HEK293 (cell line): ENCODE measurements at regions not wholly inside any gene's neighbourhood (a gene's known extent, or its start where the extent isn't known, plus 50 kb on each side); places are given as distances from the start of the nearest gene placed in this dataset.
"Not testable (repeated sequence)": the region's sequence is repeated elsewhere in the genome, so short reads cannot be mapped to it uniquely, and the experiment has no call there.

Experiments
- CTCF ChIA-PET: fragments of 350-600 bp; formaldehyde crosslinking; extraction: SDS; loops from one replicate; lab custom pipeline; 2021; ENCODE audit warnings: antibody characterized with exemption; lab: Yijun Ruan, JAX
- POLR2A ChIA-PET: fragments of 300-600 bp; formaldehyde crosslinking; extraction: SDS; loops from one replicate; lab custom pipeline; 2020; ENCODE audit warnings: antibody characterized with exemption, inconsistent platforms; lab: Yijun Ruan, JAX
- H3K27ac ChIP-seq: fragments of 200-500 bp; sonication (Bioruptor generic); 2 replicates; pipeline ENCODE4 v1.5.1; 2014; ENCODE audit warnings: low read depth, low read length, control low read depth, inconsistent platforms; ENCODE audit errors: extremely low read depth
- H3K36me3 ChIP-seq, 2 experiments: fragments of 200-500 bp in 1 of 2; sonication (Bioruptor generic) in 1 of 2; 1 replicate in 1 of 2; 2 replicates in 1 of 2; pipeline ENCODE4 v1.5.1; 2014 to 2017; ENCODE audit warnings: inconsistent platforms in 2 of 2, low read length in 2 of 2; ENCODE audit not compliant: control insufficient read depth in 2 of 2, insufficient read depth in 1 of 2
- H3K4me1 ChIP-seq: fragments of 200-500 bp; sonication (Bioruptor generic); 2 replicates; pipeline ENCODE4 v1.5.1; 2014; ENCODE audit warnings: mild to moderate bottlenecking, low read length, inconsistent platforms; ENCODE audit not compliant: control insufficient read depth, insufficient read depth
- H3K4me3 ChIP-seq: 2 replicates; pipeline ENCODE4 v1.5.1; 2011; ENCODE audit warnings: low read depth, mild to moderate bottlenecking, control low read depth, low read length, moderate library complexity
- H3K9me3 ChIP-seq: fragments of 200-500 bp; sonication (Bioruptor generic); 2 replicates; pipeline ENCODE4 v1.5.1; 2014; ENCODE audit warnings: low read depth, low read length, inconsistent platforms; ENCODE audit not compliant: control insufficient read depth, insufficient read depth
- ELK4 ChIP-seq: IDR thresholded peaks from 2 replicates; pipeline ENCODE4 v1.6.1; 2011; ENCODE audit warnings: mild to moderate bottlenecking, low read depth, low read length, borderline replicate concordance
- FEZF1 ChIP-seq: fragments of 450-650 bp; formaldehyde crosslinking; IDR thresholded peaks from 2 replicates; pipeline ENCODE4 v1.5.1; 2016; ENCODE audit warnings: missing biosample characterization, missing genetic modification characterization
- HOXC10 ChIP-seq: sonication (generic); formaldehyde crosslinking; IDR thresholded peaks from 2 replicates; pipeline ENCODE4 v1.8.1; 2023; ENCODE audit warnings: mild to moderate bottlenecking, missing genetic modification reagents
- PRDM6 ChIP-seq: fragments of 450-650 bp; formaldehyde crosslinking; IDR thresholded peaks from 2 replicates; pipeline ENCODE4 v1.5.1; 2017; ENCODE audit warnings: missing biosample characterization, missing genetic modification characterization
- ZBTB7A ChIP-seq: fragments of 450-650 bp; formaldehyde crosslinking; IDR thresholded peaks from 2 replicates; pipeline ENCODE4 v1.5.1; 2016; ENCODE audit warnings: low read depth, missing biosample characterization, missing genetic modification characterization
- ZNF146 ChIP-seq: fragments of 450-650 bp; formaldehyde crosslinking; IDR thresholded peaks from 2 replicates; pipeline ENCODE4 v1.5.1; 2016; ENCODE audit warnings: missing biosample characterization, missing genetic modification characterization
- ZNF169 ChIP-seq: fragments of 450-650 bp; formaldehyde crosslinking; IDR thresholded peaks from 2 replicates; pipeline ENCODE4 v1.5.1; 2016; ENCODE audit warnings: missing biosample characterization, missing genetic modification characterization
- ZNF223 ChIP-seq: fragments of 450-650 bp; formaldehyde crosslinking; IDR thresholded peaks from 2 replicates; pipeline ENCODE4 v1.5.1; 2016; ENCODE audit warnings: missing biosample characterization, missing genetic modification characterization
- ZNF292 ChIP-seq: fragments of 450-650 bp; formaldehyde crosslinking; IDR thresholded peaks from 2 replicates; pipeline ENCODE4 v1.5.1; 2016; ENCODE audit warnings: low read depth, missing biosample characterization, missing genetic modification characterization, borderline replicate concordance
- ZNF341 ChIP-seq: fragments of 450-650 bp; formaldehyde crosslinking; IDR thresholded peaks from 2 replicates; pipeline ENCODE4; 2016; ENCODE audit warnings: low read depth, missing biosample characterization, missing genetic modification characterization
- ZNF398 ChIP-seq: fragments of 450-650 bp; formaldehyde crosslinking; IDR thresholded peaks from 2 replicates; pipeline ENCODE4 v1.5.1; 2017; ENCODE audit warnings: missing biosample characterization, missing genetic modification characterization
- ZNF514 ChIP-seq: fragments of 450-650 bp; formaldehyde crosslinking; IDR thresholded peaks from 2 replicates; pipeline ENCODE4 v1.5.1; 2016; ENCODE audit warnings: missing biosample characterization, missing genetic modification characterization
- ZNF596 ChIP-seq: fragments of 450-650 bp; IDR thresholded peaks from 2 replicates; pipeline ENCODE4 v1.5.0; 2018; ENCODE audit warnings: missing biosample characterization, mild to moderate bottlenecking, missing genetic modification characterization, moderate library complexity
- ZNF623 ChIP-seq: fragments of 450-650 bp; formaldehyde crosslinking; IDR thresholded peaks from 2 replicates; pipeline ENCODE4 v1.5.1; 2016; ENCODE audit warnings: missing biosample characterization, missing genetic modification characterization

GRCh38 chr17:62216847-62217246 is 151.8 kb upstream of the MED13 start (continued):
- no peak for TF ChIP-seq ZNF596 (tag by site-specific recombination)
- TF ChIP-seq ELK4 = no peak
- TF ChIP-seq ZNF292 (tag by site-specific recombination) = no peak
- TF ChIP-seq, all 188 proteins: peak for 0

GRCh38 chr17:62215891-62216290 is 150.8 kb upstream of the MED13 start:
- ChIA-PET CTCF (interaction anchor here (0.6 kb wide), 1 partner anchor 581 kb away, joined by 4 read pairs; no protein-coding TSS in a partner anchor), POLR2A (interaction anchor here (0.6 kb wide), 1 partner anchor 27 kb away, joined by 3 read pairs; no protein-coding TSS in a partner anchor)
- H3K4me1 ChIP-seq, H3K27ac ChIP-seq, H3K9me3 ChIP-seq, H3K36me3 ChIP-seq, H3K4me3 ChIP-seq: not testable (repeated sequence)
- 0 out of 2 replicates have a peak, but pooled peaks have one; percentile 44 for TF ChIP-seq ZNF146 (tag by site-specific recombination)

- POLR2A ChIA-PET = no interaction called here
- Histone ChIP-seq H3K4me3 (no peak overlapping the region), H3K36me3 (no peaks in the 10 kb centered on the region), H3K9me3 (no peaks in the 10 kb centered on the region), H3K4me1 (no peaks in the 10 kb centered on the region), H3K27ac (no peak overlapping the region)
- no peak for TF ChIP-seq ZNF341
- TF ChIP-seq ZBTB7A (tag by site-specific recombination) = no peak
- CTCF ChIA-PET = interaction anchor here (0.6 kb wide), 1 partner anchor 568 kb away, joined by 3 read pairs; no protein-coding TSS in a partner anchor
These were observed 141.5 kb upstream of the MED13 start for GRCh38 chr17:62206550-62206949.

GRCh38 chr17:62197156-62197555 is 132.1 kb upstream of the MED13 start:
- POLR2A ChIA-PET, H3K27ac ChIP-seq, H3K36me3 ChIP-seq, H3K4me3 ChIP-seq, H3K9me3 ChIP-seq, H3K4me1 ChIP-seq, CTCF ChIA-PET: not testable (repeated sequence)

- POLR2A ChIA-PET, CTCF ChIA-PET, H3K4me3 ChIP-seq: not testable (repeated sequence)
These were observed 131.5 kb upstream of the MED13 start for GRCh38 chr17:62196587-62196986.

GRCh38 chr17:62194401-62194800 is 129.3 kb upstream of the MED13 start:
- POLR2A ChIA-PET = no interaction called here

More at GRCh38 chr17:62196587-62196986, 131.5 kb upstream of the MED13 start:
- H3K4me1 ChIP-seq, H3K36me3 ChIP-seq, H3K9me3 ChIP-seq, H3K27ac ChIP-seq: not testable (repeated sequence)

GRCh38 chr17:62193249-62193648 is 128.2 kb upstream of the MED13 start:
- ChIA-PET POLR2A (no interaction called here), CTCF (interaction anchor here (0.7 kb wide), 1 partner anchor 1225 kb away, joined by 3 read pairs; no protein-coding TSS in a partner anchor)
- TF ChIP-seq ZNF223 (tag by site-specific recombination) (no peak), ZNF169 (tag by site-specific recombination) (no peak), ZNF398 (tag by site-specific recombination) (no peak), HOXC10 (no peak), PRDM6 (tag by site-specific recombination) (no peak)
- Histone ChIP-seq H3K27ac (no peak overlapping the region), H3K4me3 (no peak overlapping the region), H3K9me3 (no peaks in the 10 kb centered on the region), H3K4me1 (no peaks in the 10 kb centered on the region), H3K36me3 (no peaks in the 10 kb centered on the region)

More at GRCh38 chr17:62194401-62194800, 129.3 kb upstream of the MED13 start:
- CTCF ChIA-PET = no interaction called here
- Histone ChIP-seq H3K4me1 (no peaks in the 10 kb centered on the region), H3K36me3 (no peaks in the 10 kb centered on the region), H3K9me3 (no peaks in the 10 kb centered on the region), H3K27ac (no peak overlapping the region), H3K4me3 (no peak overlapping the region)
- TF ChIP-seq FEZF1 = no peak
- no peak for TF ChIP-seq ZNF623 (tag by site-specific recombination)
- TF ChIP-seq ZNF514 = no peak
